ENCODE measurements at regions not wholly inside any gene's neighbourhood (a gene's known extent, or its start where the extent isn't known, plus 50 kb on each side); places are given as distances from the start of the nearest gene placed in this dataset.

DNA sequence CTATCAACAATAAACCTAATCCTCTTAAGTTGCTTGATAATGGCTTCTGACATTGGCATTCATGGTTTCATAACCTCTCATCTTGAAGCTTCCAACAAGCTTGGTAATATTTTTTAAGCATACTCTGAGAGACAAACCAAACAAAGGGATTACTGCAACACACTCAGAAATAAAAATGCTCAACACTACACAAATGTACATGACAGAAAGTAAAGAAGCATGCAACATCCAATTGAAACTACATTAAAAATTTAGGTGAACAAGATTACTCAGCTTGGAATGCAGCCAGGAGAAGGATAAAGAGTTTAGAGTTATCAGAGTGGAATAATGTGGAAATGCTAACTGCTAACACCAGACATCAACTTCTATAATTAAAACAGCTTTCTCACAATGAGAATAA lies 1136.6 kb upstream of the PABPC4L start:
- intact Hi-C loops (cut with micrococcal nuclease): no loop called here
- CTCF ChIA-PET: no interaction called here
- Histone ChIP-seq H3K9ac (ENCODE audit: low read length) (no peak overlapping the region), H2AFZ (ENCODE audit: low read length) (no peak overlapping the region), H3K4me2 (ENCODE audit: low read length) (no peak overlapping the region), H3K9me2 (replicated peaks; ENCODE audit: low read length) (no peaks in the 10 kb centered on the region), H3K79me2 (ENCODE audit: low read length) (no peaks in the 10 kb centered on the region), H3K27ac (ENCODE audit: low read length) (peak overlapping the region; percentile 47; the same call in 1 of the 2 replicates), H3K27me3 (ENCODE audit: low read length) (no peaks in the 10 kb centered on the region), H3K36me3 (ENCODE audit: low read depth, low read length) (no peaks in the 10 kb centered on the region), H3K9me3 (ENCODE audit: low read length) (no peaks in the 10 kb centered on the region), H3K4me1 (ENCODE audit: insufficient read depth, low read length) (no peaks in the 10 kb centered on the region), H3F3A (ENCODE audit: low read length, unreplicated experiment) (no peaks in the 10 kb centered on the region), H3K4me3 (ENCODE audit: low read length) (no peak overlapping the region), H4K20me1 (ENCODE audit: low read length) (no peaks in the 10 kb centered on the region)
- no TSS peak for BruUV-seq (replicated peaks)
- POLR2A ChIA-PET (ENCODE audit: unreplicated experiment): no interaction called here
- TF ChIP-seq EZH2 (IDR thresholded peaks at IDR 0.05; ENCODE audit: low read length, unreplicated experiment): no peak
- TF ChIP-seq, protein P1, sequence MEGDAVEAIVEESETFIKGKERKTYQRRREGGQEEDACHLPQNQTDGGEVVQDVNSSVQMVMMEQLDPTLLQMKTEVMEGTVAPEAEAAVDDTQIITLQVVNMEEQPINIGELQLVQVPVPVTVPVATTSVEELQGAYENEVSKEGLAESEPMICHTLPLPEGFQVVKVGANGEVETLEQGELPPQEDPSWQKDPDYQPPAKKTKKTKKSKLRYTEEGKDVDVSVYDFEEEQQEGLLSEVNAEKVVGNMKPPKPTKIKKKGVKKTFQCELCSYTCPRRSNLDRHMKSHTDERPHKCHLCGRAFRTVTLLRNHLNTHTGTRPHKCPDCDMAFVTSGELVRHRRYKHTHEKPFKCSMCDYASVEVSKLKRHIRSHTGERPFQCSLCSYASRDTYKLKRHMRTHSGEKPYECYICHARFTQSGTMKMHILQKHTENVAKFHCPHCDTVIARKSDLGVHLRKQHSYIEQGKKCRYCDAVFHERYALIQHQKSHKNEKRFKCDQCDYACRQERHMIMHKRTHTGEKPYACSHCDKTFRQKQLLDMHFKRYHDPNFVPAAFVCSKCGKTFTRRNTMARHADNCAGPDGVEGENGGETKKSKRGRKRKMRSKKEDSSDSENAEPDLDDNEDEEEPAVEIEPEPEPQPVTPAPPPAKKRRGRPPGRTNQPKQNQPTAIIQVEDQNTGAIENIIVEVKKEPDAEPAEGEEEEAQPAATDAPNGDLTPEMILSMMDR (conservative IDR thresholded peaks at IDR 0.05; ENCODE audit: low read depth, low read length): no peak
- TF ChIP-seq EZH2phosphoT487 (IDR thresholded peaks at IDR 0.05; ENCODE audit: borderline replicate concordance, low read length): no peak
- DNase-seq: peak; percentile 7
- peak; percentile 20; the same call in 1 of the 2 replicates for ATAC-seq

- Histone ChIP-seq H3F3A (ENCODE audit: low read length, unreplicated experiment) (no peaks in the 10 kb centered on the region), H3K4me2 (ENCODE audit: low read length) (no peak overlapping the region), H3K9me3 (ENCODE audit: low read length) (no peaks in the 10 kb centered on the region), H3K79me2 (ENCODE audit: low read length) (no peaks in the 10 kb centered on the region), H3K27me3 (ENCODE audit: low read length) (no peaks in the 10 kb centered on the region), H2AFZ (ENCODE audit: low read length) (no peak overlapping the region), H3K9ac (ENCODE audit: low read length) (no peak overlapping the region), H3K9me2 (replicated peaks; ENCODE audit: low read length) (no peaks in the 10 kb centered on the region), H3K4me1 (ENCODE audit: insufficient read depth, low read length) (no peaks in the 10 kb centered on the region), H3K4me3 (ENCODE audit: low read length) (no peak overlapping the region), H3K27ac (ENCODE audit: low read length) (no peak overlapping the region), H4K20me1 (ENCODE audit: low read length) (no peaks in the 10 kb centered on the region), H3K36me3 (ENCODE audit: low read depth, low read length) (no peaks in the 10 kb centered on the region)
- BruUV-seq (replicated peaks): no TSS peak
- no peak for TF ChIP-seq EZH2phosphoT487 (IDR thresholded peaks at IDR 0.05; ENCODE audit: borderline replicate concordance, low read length)
- TF ChIP-seq, protein P1 (conservative IDR thresholded peaks at IDR 0.05; ENCODE audit: low read depth, low read length): no peak
- TF ChIP-seq EZH2 (IDR thresholded peaks at IDR 0.05; ENCODE audit: low read length, unreplicated experiment): no peak
- no peak for DNase-seq
- CTCF ChIA-PET: no interaction called here
- intact Hi-C loops (cut with micrococcal nuclease): no loop called here
- no peak for ATAC-seq
- POLR2A ChIA-PET (ENCODE audit: unreplicated experiment): no interaction called here
Measured at GRCh38 chr4:135325264-135325663, 1123.7 kb upstream of the PABPC4L start.

- Histone ChIP-seq H4K20me1 (ENCODE audit: low read length) (no peaks in the 10 kb centered on the region), H3K4me1 (ENCODE audit: insufficient read depth, low read length) (no peaks in the 10 kb centered on the region), H3K4me2 (ENCODE audit: low read length) (no peak overlapping the region), H3K27ac (ENCODE audit: low read length) (no peak overlapping the region), H3K79me2 (ENCODE audit: low read length) (no peaks in the 10 kb centered on the region), H2AFZ (ENCODE audit: low read length) (no peak overlapping the region), H3K27me3 (ENCODE audit: low read length) (no peaks in the 10 kb centered on the region), H3K36me3 (ENCODE audit: low read depth, low read length) (no peaks in the 10 kb centered on the region), H3K4me3 (ENCODE audit: low read length) (no peak overlapping the region), H3K9ac (ENCODE audit: low read length) (no peak overlapping the region), H3K9me3 (ENCODE audit: low read length) (no peaks in the 10 kb centered on the region), H3F3A (ENCODE audit: low read length, unreplicated experiment) (no peaks in the 10 kb centered on the region), H3K9me2 (replicated peaks; ENCODE audit: low read length) (no peaks in the 10 kb centered on the region)
- DNase-seq (peak; percentile 4), ATAC-seq (no peak)
- CTCF ChIA-PET: no interaction called here
- POLR2A ChIA-PET (ENCODE audit: unreplicated experiment): no interaction called here
- intact Hi-C loops (cut with micrococcal nuclease): no loop called here
- BruUV-seq (replicated peaks): no TSS peak
- TF ChIP-seq, protein P1 (conservative IDR thresholded peaks at IDR 0.05; ENCODE audit: low read depth, low read length): peak; percentile 24; the same call in 1 of the 2 replicates
- TF ChIP-seq EZH2 (IDR thresholded peaks at IDR 0.05; ENCODE audit: low read length, unreplicated experiment): no peak
Measured at GRCh38 chr4:135319685-135320084, 1118.1 kb upstream of the PABPC4L start.

Data from PC-3 (cell line).